ENCODE measurements at regions not wholly inside any gene's neighbourhood (a gene's known extent, or its start where the extent isn't known, plus 50 kb on each side); places are given as distances from the start of the nearest gene placed in this dataset.

GRCh38 chr5:34586117-34586885 lies 69.8 kb upstream of the RAI14 start:
- peak; percentile 38 to 51 for ATAC-seq
- DNase-seq: no peak
- Histone ChIP-seq H3K36me3 (no peaks in the 10 kb centered on the region), H3K27ac (peak overlapping the region; percentile 28), H3K9me3 (no peaks in the 10 kb centered on the region), H3K4me1 (peaks cover 6% of the 10 kb centered on the region), H3K27me3 (ENCODE audit: low read depth) (no peaks in the 10 kb centered on the region), H3K4me3 (no peak overlapping the region)
- intact Hi-C loops (cut with DNase I): no loop called here
- no peak for TF ChIP-seq CTCF (IDR thresholded peaks at IDR 0.05)

GRCh38 chr5:34587355-34588241 lies 68.5 kb upstream of the RAI14 start:
- no peaks in the 10 kb centered on the region for H3K9me3 ChIP-seq
- no peak for TF ChIP-seq CTCF (IDR thresholded peaks at IDR 0.05)
- peaks cover 6% of the 10 kb centered on the region for H3K4me1 ChIP-seq
- no peaks in the 10 kb centered on the region for H3K36me3 ChIP-seq
- ATAC-seq (no peak), DNase-seq (no peak)
- intact Hi-C loops (cut with DNase I): no loop called here
- H3K4me3 ChIP-seq: no peak overlapping the region
- no peaks in the 10 kb centered on the region for H3K27me3 ChIP-seq (ENCODE audit: low read depth)
- H3K27ac ChIP-seq: no peak overlapping the region

GRCh38 chr5:34589832-34590231 lies 66.3 kb upstream of the RAI14 start:
- DNase-seq: no peak
- Histone ChIP-seq H3K4me3 (no peak overlapping the region), H3K27ac (no peak overlapping the region), H3K9me3 (no peaks in the 10 kb centered on the region), H3K36me3 (no peaks in the 10 kb centered on the region), H3K4me1 (peaks cover 6% of the 10 kb centered on the region), H3K27me3 (ENCODE audit: low read depth) (no peaks in the 10 kb centered on the region)
- no peak for ATAC-seq
- intact Hi-C loops (cut with DNase I): no loop called here
- TF ChIP-seq CTCF (IDR thresholded peaks at IDR 0.05): no peak

GRCh38 chr5:34591723-34592122 lies 64.4 kb upstream of the RAI14 start:
- H3K9me3 ChIP-seq: no peaks in the 10 kb centered on the region
- intact Hi-C loops (cut with DNase I): no loop called here
- no peaks in the 10 kb centered on the region for H3K4me1 ChIP-seq
- H3K27ac ChIP-seq: no peak overlapping the region
- no peak for TF ChIP-seq CTCF (IDR thresholded peaks at IDR 0.05)
- no peaks in the 10 kb centered on the region for H3K36me3 ChIP-seq
- ATAC-seq (no peak), DNase-seq (no peak)
- H3K4me3 ChIP-seq: no peak overlapping the region
- no peaks in the 10 kb centered on the region for H3K27me3 ChIP-seq (ENCODE audit: low read depth)

GRCh38 chr5:34597034-34598027 lies 58.8 kb upstream of the RAI14 start:
- no peak for TF ChIP-seq CTCF (IDR thresholded peaks at IDR 0.05)
- no peak overlapping the region for H3K27ac ChIP-seq

More at GRCh38 chr5:34597034-34598027, 58.8 kb upstream of the RAI14 start:
- no peaks in the 10 kb centered on the region for H3K27me3 ChIP-seq (ENCODE audit: low read depth)
- no peaks in the 10 kb centered on the region for H3K36me3 ChIP-seq
- no peaks in the 10 kb centered on the region for H3K9me3 ChIP-seq
- no peaks in the 10 kb centered on the region for H3K4me1 ChIP-seq
- no peak overlapping the region for H3K4me3 ChIP-seq
- intact Hi-C loops (cut with DNase I): no loop called here
- ATAC-seq (no peak), DNase-seq (no peak)
